HG03103 (cell line): ENCODE measurements at regions not wholly inside any gene's neighbourhood (a gene's known extent, or its start where the extent isn't known, plus 50 kb on each side); places are given as distances from the start of the nearest gene placed in this dataset.
"Not testable (repeated sequence)": the region's sequence is repeated elsewhere in the genome, so short reads cannot be mapped to it uniquely, and the experiment has no call there.

Experiments used
- ATAC-seq: cut with Tn5 transposase; IDR thresholded peaks from one replicate; pipeline ENCODE4 v1.9.1; 2021; ENCODE audit warnings: low read depth; ENCODE audit not compliant: unreplicated experiment

GRCh38 chr2:83993873-83994632 is 465.0 kb downstream of the SUCLG1 start:
- ATAC-seq = no peak

GRCh38 chr2:83991992-83992391 is 467.1 kb downstream of the SUCLG1 start:
- no peak for ATAC-seq

GRCh38 chr2:83990636-83991035 is 468.4 kb downstream of the SUCLG1 start:
- no peak for ATAC-seq

GRCh38 chr2:83976628-83977027 is 482.5 kb downstream of the SUCLG1 start:
- ATAC-seq = not testable (repeated sequence)

GRCh38 chr2:83972128-83972527 is 487.0 kb downstream of the SUCLG1 start:
- ATAC-seq = no peak

- ATAC-seq = no peak
Measured at GRCh38 chr2:83971547-83971946, 487.5 kb downstream of the SUCLG1 start.

GRCh38 chr2:83970217-83970929 is 488.7 kb downstream of the SUCLG1 start:
- no peak for ATAC-seq

- no peak for ATAC-seq
Measured at GRCh38 chr2:83969085-83969484, 490.0 kb downstream of the SUCLG1 start.

GRCh38 chr2:83967854-83968253 is 491.2 kb downstream of the SUCLG1 start:
- no peak for ATAC-seq

GRCh38 chr2:83966946-83967345 is 492.1 kb downstream of the SUCLG1 start:
- ATAC-seq = not testable (repeated sequence)

GRCh38 chr2:83961512-83961911 is 497.6 kb downstream of the SUCLG1 start:
- ATAC-seq = no peak

GRCh38 chr2:83960371-83960770 is 498.7 kb downstream of the SUCLG1 start:
- no peak for ATAC-seq

GRCh38 chr2:83959266-83959665 is 499.8 kb downstream of the SUCLG1 start:
- no peak for ATAC-seq

- no peak for ATAC-seq
Measured at GRCh38 chr2:83956991-83957390, 502.1 kb downstream of the SUCLG1 start.

- ATAC-seq = no peak
Measured at GRCh38 chr2:83953697-83954096, 505.4 kb downstream of the SUCLG1 start.

GRCh38 chr2:83951378-83951947 is 507.6 kb downstream of the SUCLG1 start:
- ATAC-seq = no peak

GRCh38 chr2:83949361-83949760 is 509.7 kb downstream of the SUCLG1 start:
- ATAC-seq = no peak

GRCh38 chr2:83944191-83944590 is 514.9 kb downstream of the SUCLG1 start:
- ATAC-seq = no peak

GRCh38 chr2:83943265-83943664 is 515.8 kb downstream of the SUCLG1 start:
- ATAC-seq = no peak

GRCh38 chr2:83941886-83942285 is 517.2 kb downstream of the SUCLG1 start:
- no peak for ATAC-seq

- ATAC-seq = no peak
Measured at GRCh38 chr2:83933749-83934148, 525.3 kb downstream of the SUCLG1 start.

- ATAC-seq = no peak
Measured at GRCh38 chr2:83923531-83923930, 535.5 kb downstream of the SUCLG1 start.
